Liver (tissue), 3 donors: ENCODE measurements at regions not wholly inside any gene's neighbourhood (a gene's known extent, or its start where the extent isn't known, plus 50 kb on each side); places are given as distances from the start of the nearest gene placed in this dataset.

Experiments
- ATF3 ChIP-seq: IDR thresholded peaks from 2 replicates; pipeline ENCODE4 v1.6.1; 2016; ENCODE audit warnings: antibody characterized with exemption
- CTCF ChIP-seq: fragments of 150-350 bp; IDR thresholded peaks from 2 replicates; pipeline ENCODE4 v1.5.1; 2017; ENCODE audit warnings: improper control_type of control experiment, low read depth, low read length; ENCODE audit not compliant: missing input control
- JUND ChIP-seq, 2 donors: IDR thresholded peaks; 2 replicates each; pipeline ENCODE4 v1.6.1; 2016; ENCODE audit warnings: antibody characterized with exemption in 2 of 2
- SP1 ChIP-seq: IDR thresholded peaks from 2 replicates; pipeline ENCODE4 v1.6.1; 2018; ENCODE audit warnings: antibody characterized with exemption, mild to moderate bottlenecking
- ZBTB33 ChIP-seq: IDR thresholded peaks from 2 replicates; pipeline ENCODE4 v1.6.1; 2016; ENCODE audit warnings: antibody characterized with exemption
- donor health status: healthy.
- donor health status: healthy.

- TF ChIP-seq ZBTB33 (no peak), JUND (IDR thresholded peaks at IDR 0.05) (no peak), ATF3 (no peak), CTCF (no peak), SP1 (no peak)
Measured at GRCh38 chr5:160169326-160169725, 50.1 kb upstream of the PWWP2A start (continued).
